GM18868 (cell line): ENCODE measurements at regions not wholly inside any gene's neighbourhood (a gene's known extent, or its start where the extent isn't known, plus 50 kb on each side); places are given as distances from the start of the nearest gene placed in this dataset.
A peak's percentile ranks its signal among the peaks of the same experiment; 100 is the strongest.

Experiments
- ATAC-seq: cut with Tn5 transposase; IDR thresholded peaks from one replicate; pipeline ENCODE4 v1.9.1; 2021; ENCODE audit warnings: mild to moderate bottlenecking, moderate library complexity; ENCODE audit not compliant: unreplicated experiment

GRCh38 chr4:182136201-182136600 is 107.0 kb upstream of the TENM3 start:
- no peak for ATAC-seq

GRCh38 chr4:182137343-182137742 is 105.9 kb upstream of the TENM3 start:
- ATAC-seq, result no peak

GRCh38 chr4:182139491-182139890 is 103.7 kb upstream of the TENM3 start:
- ATAC-seq, result no peak

- no peak for ATAC-seq
These were observed 102.7 kb upstream of the TENM3 start for GRCh38 chr4:182140547-182140946.

GRCh38 chr4:182141061-182141460 is 102.1 kb upstream of the TENM3 start:
- ATAC-seq, result no peak

GRCh38 chr4:182142176-182143085 is 100.8 kb upstream of the TENM3 start:
- no peak for ATAC-seq

- ATAC-seq, result no peak
These were observed 99.9 kb upstream of the TENM3 start for GRCh38 chr4:182143086-182143821.

- peak; percentile 41 for ATAC-seq
These were observed 99.2 kb upstream of the TENM3 start for GRCh38 chr4:182143822-182144625.

- peak; percentile 30 for ATAC-seq
These were observed 98.4 kb upstream of the TENM3 start for GRCh38 chr4:182144626-182145333.

- ATAC-seq, result no peak
These were observed 97.8 kb upstream of the TENM3 start for GRCh38 chr4:182145334-182145905.

- no peak for ATAC-seq
These were observed 95.8 kb upstream of the TENM3 start for GRCh38 chr4:182147391-182147790.

GRCh38 chr4:182150645-182151044 is 92.6 kb upstream of the TENM3 start:
- ATAC-seq, result no peak

GRCh38 chr4:182155806-182156205 is 87.4 kb upstream of the TENM3 start:
- ATAC-seq, result no peak

- no peak for ATAC-seq
These were observed 80.0 kb upstream of the TENM3 start for GRCh38 chr4:182163180-182163579.

GRCh38 chr4:182169572-182169971 is 73.6 kb upstream of the TENM3 start:
- ATAC-seq, result no peak

- no peak for ATAC-seq
These were observed 73.2 kb upstream of the TENM3 start for GRCh38 chr4:182169987-182170386.

- no peak for ATAC-seq
These were observed 72.7 kb upstream of the TENM3 start for GRCh38 chr4:182170417-182170935.

GRCh38 chr4:182174979-182175378 is 68.2 kb upstream of the TENM3 start:
- ATAC-seq, result no peak

GRCh38 chr4:182175788-182176519 is 67.2 kb upstream of the TENM3 start:
- no peak for ATAC-seq
